GM18519 (cell line): ENCODE measurements at regions not wholly inside any gene's neighbourhood (a gene's known extent, or its start where the extent isn't known, plus 50 kb on each side); places are given as distances from the start of the nearest gene placed in this dataset.
"Not testable (repeated sequence)": the region's sequence is repeated elsewhere in the genome, so short reads cannot be mapped to it uniquely, and the experiment has no call there.

Experiments
- ATAC-seq: cut with Tn5 transposase; IDR thresholded peaks from one replicate; pipeline ENCODE4 v1.9.1; 2021; ENCODE audit warnings: mild to moderate bottlenecking, moderate library complexity; ENCODE audit not compliant: unreplicated experiment, low FRiP score

DNA sequence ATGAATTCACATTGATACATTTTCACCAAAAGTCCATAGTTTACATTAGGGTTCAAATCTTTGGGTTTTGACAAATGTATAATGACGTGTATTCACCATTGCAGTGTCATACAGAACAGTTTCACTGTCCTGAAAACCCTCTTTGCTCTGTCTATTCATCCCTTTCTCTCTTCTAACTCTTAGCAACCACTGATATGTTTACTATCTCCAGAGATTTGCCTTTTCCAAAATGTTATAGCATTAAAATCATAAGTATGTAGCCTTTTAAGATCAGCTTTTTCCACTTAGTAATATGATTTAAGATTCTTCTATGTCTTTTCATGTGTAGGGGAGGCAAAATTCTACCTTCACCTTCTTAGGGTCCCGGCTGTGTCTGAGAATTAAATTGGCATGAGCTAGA is 203.8 kb downstream of the TPRG1 start:
- ATAC-seq = no peak

GRCh38 chr3:189383630-189384029 is 211.9 kb downstream of the TPRG1 start:
- ATAC-seq = no peak

DNA sequence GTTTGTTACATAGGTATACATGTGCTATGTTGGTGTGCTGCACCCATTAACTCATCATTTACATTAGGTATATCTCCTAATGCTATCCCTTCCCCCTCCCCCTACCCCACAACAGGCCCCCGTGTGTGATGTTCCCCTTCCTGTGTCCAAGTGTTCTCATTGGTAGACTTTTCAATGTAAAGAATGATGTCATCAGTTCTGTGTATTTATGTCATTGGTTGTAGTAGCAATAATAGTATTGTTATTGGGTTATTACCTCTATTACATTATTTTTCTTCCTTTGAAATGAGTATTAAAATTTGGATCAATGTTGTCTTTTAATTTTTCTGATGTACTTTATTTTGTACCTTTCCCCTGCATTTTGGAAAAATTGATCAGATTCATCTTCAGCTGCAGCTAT is 214.1 kb downstream of the TPRG1 start:
- ATAC-seq = not testable (repeated sequence)

GRCh38 chr3:189386739-189387138 is 215.0 kb downstream of the TPRG1 start:
- no peak for ATAC-seq

GRCh38 chr3:189389346-189389745 is 217.6 kb downstream of the TPRG1 start:
- no peak for ATAC-seq

- ATAC-seq = no peak
These were observed 221.8 kb downstream of the TPRG1 start for GRCh38 chr3:189393598-189393997.

DNA sequence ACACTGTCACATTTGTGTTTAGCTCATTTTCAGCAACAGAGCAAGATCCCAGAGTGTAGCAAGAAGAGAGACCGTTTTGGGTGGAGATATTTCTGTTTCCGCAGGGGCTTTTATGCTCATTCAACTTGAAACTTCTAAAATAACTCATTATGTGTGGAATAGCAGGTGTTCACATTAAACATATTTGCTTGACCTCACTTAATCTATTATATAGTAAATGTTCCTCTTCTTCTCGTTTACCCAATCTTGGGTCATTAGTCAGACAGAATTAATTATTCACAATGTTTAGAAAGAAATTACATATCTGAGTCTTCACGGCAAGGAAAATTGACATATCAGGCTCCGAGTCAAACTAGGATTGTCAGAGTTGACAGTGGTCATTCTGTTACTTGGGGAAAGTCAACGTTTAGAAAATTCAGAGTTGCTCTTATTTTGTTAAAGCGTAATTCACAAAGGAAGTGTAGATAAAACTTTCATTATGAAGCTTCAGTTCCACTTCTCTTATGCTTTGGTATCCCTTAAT is 222.9 kb downstream of the TPRG1 start:
- peak; percentile 90 for ATAC-seq

GRCh38 chr3:189395825-189396224 is 224.1 kb downstream of the TPRG1 start:
- ATAC-seq = no peak

GRCh38 chr3:189398656-189399055 is 226.9 kb downstream of the TPRG1 start:
- no peak for ATAC-seq

DNA sequence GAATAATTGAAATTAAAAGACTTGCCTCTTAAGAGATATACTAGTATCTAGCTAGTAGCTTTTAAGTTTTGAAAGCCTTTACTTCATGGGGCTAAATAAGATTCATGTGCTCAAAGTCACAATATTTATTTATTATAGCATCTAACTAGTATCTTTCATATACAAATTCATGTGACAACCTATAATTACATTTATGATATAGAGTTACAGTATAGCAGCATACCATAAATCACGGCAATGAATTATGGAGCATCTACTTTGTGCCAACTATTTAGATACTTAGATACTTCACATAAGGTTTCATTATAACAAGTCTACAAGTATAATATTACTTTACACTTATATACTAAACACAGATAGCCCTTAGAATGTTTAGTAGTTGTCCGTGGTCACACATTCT is 229.4 kb downstream of the TPRG1 start:
- ATAC-seq = no peak

DNA sequence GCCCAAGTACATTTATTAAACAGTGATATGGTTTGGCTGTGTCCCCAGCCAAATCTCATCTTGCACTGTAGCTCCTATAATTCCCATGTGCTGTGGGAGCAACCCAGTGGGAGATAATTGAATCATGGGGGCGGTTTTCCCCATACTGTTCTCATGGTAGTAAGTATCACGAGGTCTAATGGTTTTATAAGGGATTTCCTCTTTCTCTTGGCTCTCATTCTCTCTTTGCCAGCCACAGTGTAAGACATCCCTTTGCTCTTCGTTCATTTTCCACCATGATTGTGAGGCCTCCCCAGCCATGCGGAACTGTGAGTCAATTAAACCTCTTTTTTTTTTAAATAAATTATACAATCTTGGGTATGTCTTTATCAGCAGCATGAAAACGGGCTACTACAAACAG is 228.0 kb upstream of the TP63 start:
- no peak for ATAC-seq

DNA sequence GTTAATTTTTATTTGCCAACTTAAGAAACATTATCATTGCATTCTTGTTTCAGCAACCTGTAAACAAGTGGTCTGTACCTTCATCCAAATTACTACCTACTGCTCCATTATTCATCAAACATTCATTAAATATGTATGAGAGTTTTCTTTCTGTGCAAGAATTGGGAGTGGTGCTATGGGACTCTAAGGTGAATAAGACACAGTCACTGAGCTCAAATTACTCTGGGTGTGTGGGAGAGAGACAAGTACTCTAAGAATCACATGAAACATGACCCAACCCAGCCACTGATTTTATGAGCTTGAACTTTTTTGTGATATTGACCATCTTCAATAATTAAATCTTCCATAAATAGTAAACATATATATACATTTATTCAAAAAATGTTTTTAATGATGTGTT is 227.2 kb upstream of the TP63 start:
- no peak for ATAC-seq

GRCh38 chr3:189404797-189405484 is 226.2 kb upstream of the TP63 start:
- ATAC-seq = no peak

DNA sequence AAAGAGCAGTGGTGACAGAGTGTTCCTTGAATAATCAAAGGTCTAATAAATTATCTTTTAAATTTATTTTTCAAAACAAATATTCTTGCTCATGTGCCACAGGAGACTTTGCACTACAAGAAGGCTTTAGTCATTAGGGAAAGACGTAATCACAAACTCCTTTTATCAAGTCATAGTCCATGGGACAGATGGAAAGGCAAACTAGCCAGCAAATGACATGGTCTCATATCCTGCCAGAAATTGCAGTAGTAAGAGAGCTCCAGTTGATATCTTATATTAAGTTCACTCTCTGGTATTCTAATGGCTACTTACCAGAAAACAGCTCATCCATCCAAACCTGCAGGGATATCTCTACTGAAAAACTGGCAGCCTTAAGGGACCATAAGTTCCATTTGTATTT is 225.0 kb upstream of the TP63 start:
- no peak for ATAC-seq

GRCh38 chr3:189410522-189410921 is 220.7 kb upstream of the TP63 start:
- ATAC-seq = no peak

DNA sequence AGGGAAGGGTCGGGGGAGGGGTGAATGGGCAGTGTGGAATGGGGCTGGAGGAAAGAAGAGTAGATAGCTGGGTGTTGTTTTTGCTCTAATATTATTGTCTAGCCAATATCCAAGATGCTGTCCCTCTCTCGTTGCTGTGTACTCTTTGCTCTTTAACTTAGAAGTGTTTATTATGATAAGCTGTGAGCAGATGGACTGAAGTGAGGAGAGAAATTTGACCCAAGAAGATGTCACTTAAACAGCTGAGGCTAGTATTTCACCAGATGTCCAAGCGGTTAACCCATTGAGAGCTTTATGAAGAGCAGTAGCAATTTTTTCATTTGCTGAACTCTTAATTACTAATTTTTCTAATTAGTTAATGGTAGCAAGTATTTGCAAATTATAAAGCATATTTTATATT is 212.2 kb upstream of the TP63 start:
- no peak for ATAC-seq

GRCh38 chr3:189419683-189420082 is 211.5 kb upstream of the TP63 start:
- ATAC-seq = no peak

DNA sequence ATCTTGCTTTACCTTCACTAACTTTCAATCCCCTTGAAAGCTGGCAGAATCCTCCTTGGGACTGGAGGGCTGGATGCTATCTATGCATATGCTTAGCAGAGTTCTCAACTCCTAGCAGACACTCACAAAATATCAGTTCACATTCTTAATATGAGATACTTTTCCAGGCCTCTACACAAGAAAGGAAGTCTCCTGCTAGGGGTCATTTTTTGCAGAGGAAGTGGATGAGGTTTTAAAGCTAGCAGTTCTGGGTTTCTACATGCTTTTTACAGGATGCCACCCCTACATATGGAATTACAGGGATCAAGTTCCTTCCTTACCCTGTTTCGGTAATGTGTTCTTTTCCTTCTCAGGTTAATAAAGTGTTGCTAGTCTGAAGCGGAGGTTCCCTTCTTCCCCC is 206.3 kb upstream of the TP63 start:
- no peak for ATAC-seq

DNA sequence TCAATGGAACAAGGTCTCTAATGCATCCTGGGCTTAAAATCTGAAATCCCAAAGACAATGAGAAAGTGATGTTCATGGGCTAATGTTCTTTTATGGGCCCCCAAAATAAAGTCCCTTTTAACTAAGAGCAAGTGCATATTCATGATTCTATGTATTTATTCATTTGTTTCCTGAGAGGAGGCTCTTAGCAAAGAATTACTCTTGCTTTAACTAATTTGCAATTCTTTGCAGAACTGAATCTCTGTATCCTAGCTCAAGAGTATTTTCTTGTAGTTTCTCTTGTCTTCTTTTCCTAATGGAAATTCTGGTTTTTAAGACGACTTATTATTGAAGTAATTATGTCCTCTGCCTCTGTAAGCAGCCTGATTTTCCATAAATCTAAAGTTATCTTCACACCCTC is 202.2 kb upstream of the TP63 start:
- ATAC-seq = no peak

DNA sequence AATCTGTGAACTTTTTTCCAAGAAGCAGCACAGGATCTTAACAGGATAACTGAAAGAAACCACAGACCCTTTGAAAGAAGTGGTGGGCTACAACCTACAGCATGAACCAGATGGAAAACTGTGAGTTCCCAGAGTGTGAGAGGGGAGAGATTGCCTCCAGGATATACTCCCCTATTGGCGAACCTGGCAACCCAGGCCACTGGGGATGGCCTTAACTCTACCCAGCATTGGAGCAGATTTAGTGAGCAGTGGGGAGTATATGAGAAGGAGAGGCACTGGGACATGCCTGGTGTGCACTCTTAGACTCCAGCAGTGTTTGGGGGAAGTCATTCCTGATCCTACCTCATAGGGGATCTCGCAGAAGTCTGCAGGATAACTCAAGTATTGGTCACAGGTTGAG is 201.0 kb upstream of the TP63 start:
- no peak for ATAC-seq

DNA sequence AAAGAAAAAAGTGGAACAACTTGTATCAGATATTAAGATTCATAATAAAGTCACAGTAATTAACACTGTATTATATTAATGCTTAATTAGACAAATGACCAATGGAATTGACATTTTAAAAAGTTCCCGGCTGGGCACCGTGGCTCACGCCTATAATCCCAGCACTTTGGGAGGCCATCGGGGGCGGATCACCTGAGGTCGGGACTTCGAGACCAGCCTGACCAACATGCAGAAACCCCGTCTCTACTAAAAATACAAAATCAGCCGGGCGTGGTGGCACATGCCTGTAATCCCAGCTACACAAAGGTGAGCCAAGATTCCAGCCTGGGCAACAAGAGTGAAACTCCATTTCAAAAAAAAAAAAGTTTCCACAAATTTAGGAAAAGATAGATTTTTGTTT is 188.9 kb upstream of the TP63 start:
- ATAC-seq = not testable (repeated sequence)

- no peak for ATAC-seq
These were observed 184.1 kb upstream of the TP63 start for GRCh38 chr3:189446959-189447560.
